H9 (cell line): ENCODE measurements at regions not wholly inside any gene's neighbourhood (a gene's known extent, or its start where the extent isn't known, plus 50 kb on each side); places are given as distances from the start of the nearest gene placed in this dataset.

ENCODE experiments used
- DNase-seq: peaks from one replicate; pipeline ENCODE4 v3.0.0-alpha.2; 2017
- H2AFZ ChIP-seq: one replicate; pipeline ENCODE4 v1.6.1; 2013; ENCODE audit warnings: mild to moderate bottlenecking, low read length, control low read depth, moderate library complexity
- H2AK5ac ChIP-seq: 2 replicates; pipeline ENCODE4 v1.6.1; 2013; ENCODE audit warnings: low read length, control low read depth, mixed read lengths; ENCODE audit not compliant: insufficient read length
- H2BK120ac ChIP-seq: one replicate; pipeline ENCODE4 v1.6.1; 2013; ENCODE audit warnings: low read depth, mild to moderate bottlenecking, low read length, control low read depth, inconsistent platforms; ENCODE audit not compliant: poor library complexity, severe bottlenecking
- H2BK12ac ChIP-seq: 2 replicates; pipeline ENCODE4 v1.6.1; 2013; ENCODE audit warnings: low read length, control low read depth, mixed read lengths, low read depth; ENCODE audit not compliant: insufficient read length
- H2BK15ac ChIP-seq: 2 replicates; pipeline ENCODE4 v1.6.1; 2013; ENCODE audit warnings: low read depth, low read length, control low read depth
- H2BK20ac ChIP-seq: one replicate; pipeline ENCODE4 v1.6.1; 2013; ENCODE audit warnings: low read depth, mild to moderate bottlenecking, low read length, control low read depth, inconsistent platforms; ENCODE audit not compliant: poor library complexity, severe bottlenecking
- H2BK5ac ChIP-seq: 2 replicates; pipeline ENCODE4 v1.6.1; 2013; ENCODE audit warnings: low read length, control low read depth, mixed read lengths; ENCODE audit not compliant: insufficient read length
- H3K14ac ChIP-seq: 2 replicates; pipeline ENCODE4 v1.6.1; 2013; ENCODE audit warnings: low read length, control low read depth; ENCODE audit not compliant: insufficient read depth
- H3K18ac ChIP-seq: 2 replicates; pipeline ENCODE4 v1.6.1; 2013; ENCODE audit warnings: low read depth, mild to moderate bottlenecking, mixed read lengths, low read length, control low read depth; ENCODE audit not compliant: insufficient read length
- H3K23ac ChIP-seq: 2 replicates; pipeline ENCODE4 v1.6.1; 2013; ENCODE audit warnings: low read length, control low read depth, mixed read lengths, low read depth; ENCODE audit not compliant: insufficient read length
- H3K23me2 ChIP-seq: 2 replicates; pipeline ENCODE4 v1.6.1; 2013; ENCODE audit warnings: low read depth, mild to moderate bottlenecking, mixed read lengths, low read length, control low read depth; ENCODE audit not compliant: insufficient read length, poor library complexity, severe bottlenecking
- H3K27ac ChIP-seq: 2 replicates; pipeline ENCODE4 v1.5.1; 2013; ENCODE audit warnings: low read length, control low read depth, mixed read lengths, low read depth; ENCODE audit not compliant: insufficient read length
- H3K27me3 ChIP-seq: 2 replicates; pipeline ENCODE4 v1.6.1; 2013; ENCODE audit warnings: low read length, control low read depth, inconsistent platforms; ENCODE audit not compliant: insufficient read depth
- H3K4ac ChIP-seq: 2 replicates; pipeline ENCODE4 v1.6.1; 2013; ENCODE audit warnings: low read depth, mild to moderate bottlenecking, control low read depth, inconsistent platforms, low read length, moderate library complexity
- H3K4me1 ChIP-seq: 2 replicates; pipeline ENCODE4 v1.6.1; 2013; ENCODE audit warnings: low read length, control low read depth, inconsistent platforms; ENCODE audit not compliant: insufficient read depth
- H3K4me2 ChIP-seq: 2 replicates; pipeline ENCODE4 v1.6.1; 2013; ENCODE audit warnings: low read length, control low read depth, mixed read lengths; ENCODE audit not compliant: insufficient read length, insufficient read depth
- H3K56ac ChIP-seq: 2 replicates; pipeline ENCODE4 v1.6.1; 2013; ENCODE audit warnings: low read depth, mild to moderate bottlenecking, mixed read lengths, low read length, control low read depth; ENCODE audit not compliant: insufficient read length
- H3K79me1 ChIP-seq: 2 replicates; pipeline ENCODE4 v1.6.1; 2013; ENCODE audit warnings: low read depth, mild to moderate bottlenecking, moderate library complexity, low read length, control low read depth, inconsistent platforms; ENCODE audit not compliant: insufficient read depth, poor library complexity, severe bottlenecking
- H3K79me2 ChIP-seq: 2 replicates; pipeline ENCODE4 v1.6.1; 2013; ENCODE audit warnings: low read length, control low read depth, inconsistent platforms; ENCODE audit not compliant: insufficient read depth
- H3K9ac ChIP-seq: 2 replicates; pipeline ENCODE4 v1.6.1; 2013; ENCODE audit warnings: low read length, control low read depth, mixed read lengths; ENCODE audit not compliant: insufficient read length; ENCODE audit errors: extremely low read depth
- H3K9me3 ChIP-seq: one replicate; pipeline ENCODE4 v1.6.1; 2013; ENCODE audit warnings: low read depth, low read length, inconsistent platforms; ENCODE audit not compliant: control insufficient read depth
- H3T11ph ChIP-seq: one replicate; pipeline ENCODE4 v1.6.1; 2013; ENCODE audit warnings: mild to moderate bottlenecking, low read length, control low read depth, inconsistent platforms
- H4K20me1 ChIP-seq: one replicate; pipeline ENCODE4 v1.6.1; 2013; ENCODE audit not compliant: control insufficient read depth, insufficient read length, insufficient read depth
- H4K5ac ChIP-seq: 2 replicates; pipeline ENCODE4 v1.6.1; 2013; ENCODE audit warnings: low read depth, mild to moderate bottlenecking, mixed read lengths, low read length, control low read depth; ENCODE audit not compliant: insufficient read length
- H4K8ac ChIP-seq: replicated peaks from 2 replicates; pipeline ENCODE4 v1.6.1; 2013; ENCODE audit warnings: low read length, control low read depth, mixed read lengths, low read depth; ENCODE audit not compliant: insufficient read length
- H4K91ac ChIP-seq: 2 replicates; pipeline ENCODE4 v1.6.1; 2013; ENCODE audit warnings: low read depth, mild to moderate bottlenecking, moderate library complexity, mixed read lengths, low read length, control low read depth; ENCODE audit not compliant: insufficient read length
- H3K27ac Mint-ChIP-seq, 3 experiments: 2 replicates in 2 of 3; 3 replicates in 1 of 3; pipeline ENCODE4 v1.8.0; 2020 to 2021; ENCODE audit warnings: mixed read lengths in 3 of 3, mild to moderate bottlenecking in 1 of 3, moderate library complexity in 1 of 3
- H3K27me3 Mint-ChIP-seq: 2 replicates; pipeline ENCODE4 v1.8.0; 2021; ENCODE audit warnings: low read depth, mild to moderate bottlenecking, moderate library complexity, mixed read lengths
- H3K36me3 Mint-ChIP-seq, 3 experiments: 2 replicates in 2 of 3; 3 replicates in 1 of 3; pipeline ENCODE4 v1.8.0; 2020 to 2021; ENCODE audit warnings: low read depth in 3 of 3, mixed read lengths in 3 of 3; ENCODE audit not compliant: insufficient read depth in 1 of 3
- H3K4me1 Mint-ChIP-seq, 2 experiments: 2 replicates each; pipeline ENCODE4 v1.8.0; 2020; ENCODE audit warnings: mixed read lengths in 2 of 2
- H3K4me3 Mint-ChIP-seq, 2 experiments: 2 replicates in 1 of 2; 3 replicates in 1 of 2; pipeline ENCODE4 v1.8.0; 2020 to 2021; ENCODE audit warnings: mild to moderate bottlenecking in 2 of 2, mixed read lengths in 2 of 2, moderate library complexity in 1 of 2
- H3K9me3 Mint-ChIP-seq, 2 experiments: 2 replicates in 1 of 2; 3 replicates in 1 of 2; pipeline ENCODE4 v1.8.0; 2020; ENCODE audit warnings: mild to moderate bottlenecking in 2 of 2, mixed read lengths in 2 of 2, moderate library complexity in 1 of 2
- CTCF ChIP-seq: fragments of 200-600 bp; sonication (generic); conservative IDR thresholded peaks from 3 replicates; pipeline ENCODE4 v1.8.0; 2021; ENCODE audit warnings: antibody characterized with exemption, mild to moderate bottlenecking
- WGBS: extraction: QIAGEN DNeasy Blood & Tissue Kit; methylation state at CpG from one replicate; pipeline ENCODE4 v1.1.7; 2013; ENCODE audit warnings: missing lambda C conversion rate, low lambda C conversion rate, mixed read lengths; ENCODE audit not compliant: insufficient read length; ENCODE audit errors: extremely low coverage; 5-methylcytosine and 5-hydroxymethylcytosine counted together

GRCh38 chr4:110710070-110710469, 87.2 kb upstream of the PITX2 start:
- WGBS, result no CpG with 5 or more reads among the region's 2 CpGs
- Histone ChIP-seq H3K14ac (no peak overlapping the region), H3K9ac (no peak overlapping the region), H2BK20ac (no peak overlapping the region), H3K79me2 (no peaks in the 10 kb centered on the region), H3K56ac (no peak overlapping the region), H2BK12ac (no peak overlapping the region), H3K18ac (no peak overlapping the region), H2BK5ac (no peak overlapping the region), H3K27ac (no peak overlapping the region), H4K5ac (no peak overlapping the region), H3K79me1 (no peaks in the 10 kb centered on the region), H2BK120ac (no peak overlapping the region), H2AFZ (no peak overlapping the region), H3K23me2 (no peaks in the 10 kb centered on the region), H4K20me1 (no peaks in the 10 kb centered on the region), H3K9me3 (no peaks in the 10 kb centered on the region), H3K27me3 (no peaks in the 10 kb centered on the region), H2BK15ac (no peak overlapping the region), H2AK5ac (no peak overlapping the region), H3K4ac (no peak overlapping the region), H3K4me1 (no peaks in the 10 kb centered on the region), H4K8ac (no peak overlapping the region), H3K23ac (no peak overlapping the region), H4K91ac (no peak overlapping the region), H3T11ph (no peak overlapping the region), H3K4me2 (no peak overlapping the region)
- H3K36me3 Mint-ChIP-seq, result peaks cover 0 to 3% (median 0%) of the 10 kb centered on the region in 3 experiments; a peak in 2 of 7 replicates
- no peaks in the 10 kb centered on the region for H3K27me3 Mint-ChIP-seq
- H3K9me3 Mint-ChIP-seq, result peaks cover 0 to 3% of the 10 kb centered on the region in 2 experiments; a peak in 1 of 5 replicates
- no peak overlapping the region for H3K27ac Mint-ChIP-seq
- H3K4me1 Mint-ChIP-seq, result peaks cover 0 to 3% of the 10 kb centered on the region in 2 experiments; a peak in 2 of 4 replicates
- H3K4me3 Mint-ChIP-seq, result no peak overlapping the region
- no peak for TF ChIP-seq CTCF
- no peak for DNase-seq
